ENCODE measurements at regions not wholly inside any gene's neighbourhood (a gene's known extent, or its start where the extent isn't known, plus 50 kb on each side); places are given as distances from the start of the nearest gene placed in this dataset.

GRCh38 chr3:154851644-154852043 is 228.5 kb upstream of the MME start:
- no peak for TF ChIP-seq POU2F2 (IDR thresholded peaks at IDR 0.05; ENCODE audit: low read depth, low read length)
- no peak for TF ChIP-seq TAF1 (IDR thresholded peaks at IDR 0.05; ENCODE audit: low read depth, low read length)
- TF ChIP-seq POLR2AphosphoS5 (IDR thresholded peaks at IDR 0.05; ENCODE audit: low read depth, low read length) = no peak
- no peak for TF ChIP-seq POLR2A (IDR thresholded peaks at IDR 0.05; ENCODE audit: low read depth, low read length)
- TF ChIP-seq SPI1 (IDR thresholded peaks at IDR 0.05; ENCODE audit: low read depth, low read length) = no peak
